KOPT-K1 (cell line): ENCODE measurements at regions not wholly inside any gene's neighbourhood (a gene's known extent, or its start where the extent isn't known, plus 50 kb on each side); places are given as distances from the start of the nearest gene placed in this dataset.

Experiments
- H3K27ac ChIP-seq: fragments of 200-600 bp; sonication (generic); 2 replicates; pipeline ENCODE4 v1.5.1; 2016; ENCODE audit warnings: antibody characterized with exemption, mild to moderate bottlenecking, low read depth, low read length; ENCODE audit not compliant: poor library complexity, severe bottlenecking
- H3K36me3 ChIP-seq: fragments of 200-600 bp; sonication (generic); 2 replicates; pipeline ENCODE4 v1.5.1; 2017; ENCODE audit warnings: antibody characterized with exemption, mild to moderate bottlenecking, low read length, moderate library complexity; ENCODE audit not compliant: insufficient read depth
- H3K9me3 ChIP-seq: fragments of 200-600 bp; sonication (generic); 2 replicates; pipeline ENCODE4 v1.5.1; 2017; ENCODE audit warnings: antibody characterized with exemption, low read length, mild to moderate bottlenecking; ENCODE audit not compliant: insufficient read depth, poor library complexity, severe bottlenecking

GRCh38 chr20:40843251-40843650 lies 154.2 kb upstream of the MAFB start:
- Histone ChIP-seq H3K27ac (no peak overlapping the region), H3K9me3 (peaks cover 14% of the 10 kb centered on the region), H3K36me3 (no peaks in the 10 kb centered on the region)

GRCh38 chr20:40844332-40844731 lies 155.3 kb upstream of the MAFB start:
- Histone ChIP-seq H3K36me3 (no peaks in the 10 kb centered on the region), H3K9me3 (peaks cover 13% of the 10 kb centered on the region), H3K27ac (no peak overlapping the region)

GRCh38 chr20:40848096-40848495 lies 159.1 kb upstream of the MAFB start:
- H3K27ac ChIP-seq: no peak overlapping the region
- H3K36me3 ChIP-seq: no peaks in the 10 kb centered on the region
- H3K9me3 ChIP-seq: no peaks in the 10 kb centered on the region

- H3K9me3 ChIP-seq: no peaks in the 10 kb centered on the region
- H3K27ac ChIP-seq: no peak overlapping the region
These were observed 159.5 kb upstream of the MAFB start for GRCh38 chr20:40848526-40848925.

GRCh38 chr20:40849456-40849855 lies 160.4 kb upstream of the MAFB start:
- Histone ChIP-seq H3K27ac (no peak overlapping the region), H3K9me3 (no peaks in the 10 kb centered on the region), H3K36me3 (no peaks in the 10 kb centered on the region)

More at GRCh38 chr20:40848526-40848925, 159.5 kb upstream of the MAFB start:
- no peaks in the 10 kb centered on the region for H3K36me3 ChIP-seq

GRCh38 chr20:40851051-40851450 lies 162.0 kb upstream of the MAFB start:
- H3K9me3 ChIP-seq: no peaks in the 10 kb centered on the region
- H3K36me3 ChIP-seq: no peaks in the 10 kb centered on the region
- H3K27ac ChIP-seq: no peak overlapping the region

- Histone ChIP-seq H3K36me3 (no peaks in the 10 kb centered on the region), H3K9me3 (no peaks in the 10 kb centered on the region), H3K27ac (no peak overlapping the region)
These were observed 166.2 kb upstream of the MAFB start for GRCh38 chr20:40855269-40855668.

- no peaks in the 10 kb centered on the region for H3K9me3 ChIP-seq
- H3K36me3 ChIP-seq: no peaks in the 10 kb centered on the region
- H3K27ac ChIP-seq: no peak overlapping the region
These were observed 167.6 kb upstream of the MAFB start for GRCh38 chr20:40856653-40857052.

GRCh38 chr20:40860487-40860902 lies 168.1 kb upstream of the TOP1 start:
- no peaks in the 10 kb centered on the region for H3K9me3 ChIP-seq
- H3K27ac ChIP-seq: no peak overlapping the region
- no peaks in the 10 kb centered on the region for H3K36me3 ChIP-seq

- no peaks in the 10 kb centered on the region for H3K9me3 ChIP-seq
- no peaks in the 10 kb centered on the region for H3K36me3 ChIP-seq
- no peak overlapping the region for H3K27ac ChIP-seq
These were observed 167.1 kb upstream of the TOP1 start for GRCh38 chr20:40861427-40862008.

- Histone ChIP-seq H3K36me3 (no peaks in the 10 kb centered on the region), H3K27ac (no peak overlapping the region), H3K9me3 (no peaks in the 10 kb centered on the region)
These were observed 165.2 kb upstream of the TOP1 start for GRCh38 chr20:40863355-40863919.

GRCh38 chr20:40864470-40864869 lies 164.2 kb upstream of the TOP1 start:
- no peaks in the 10 kb centered on the region for H3K9me3 ChIP-seq
- no peak overlapping the region for H3K27ac ChIP-seq
- no peaks in the 10 kb centered on the region for H3K36me3 ChIP-seq

GRCh38 chr20:40865095-40865494 lies 163.5 kb upstream of the TOP1 start:
- H3K36me3 ChIP-seq: no peaks in the 10 kb centered on the region
- H3K27ac ChIP-seq: no peak overlapping the region
- H3K9me3 ChIP-seq: no peaks in the 10 kb centered on the region

GRCh38 chr20:40866056-40866455 lies 162.6 kb upstream of the TOP1 start:
- Histone ChIP-seq H3K9me3 (no peaks in the 10 kb centered on the region), H3K36me3 (no peaks in the 10 kb centered on the region), H3K27ac (no peak overlapping the region)

GRCh38 chr20:40868551-40869217 lies 159.9 kb upstream of the TOP1 start:
- H3K36me3 ChIP-seq: no peaks in the 10 kb centered on the region
- no peak overlapping the region for H3K27ac ChIP-seq
- no peaks in the 10 kb centered on the region for H3K9me3 ChIP-seq
